WI38 (cell line): ENCODE measurements at regions not wholly inside any gene's neighbourhood (a gene's known extent, or its start where the extent isn't known, plus 50 kb on each side); places are given as distances from the start of the nearest gene placed in this dataset.

Source experiments
- H3K4me3 ChIP-seq: 2 replicates; pipeline ENCODE4 v1.5.1; 2011; ENCODE audit warnings: low read depth, mild to moderate bottlenecking, control low read depth, low read length
- CTCF ChIP-seq: IDR thresholded peaks from 2 replicates; pipeline ENCODE4 v1.5.1; 2012; ENCODE audit warnings: low read depth, mild to moderate bottlenecking, control low read depth, low read length

GRCh38 chr7:152492952-152493351 is 57.1 kb upstream of the KMT2C start:
- no peak for TF ChIP-seq CTCF
- H3K4me3 ChIP-seq: no peak overlapping the region

- no peak for TF ChIP-seq CTCF
- no peak overlapping the region for H3K4me3 ChIP-seq
Measured at GRCh38 chr7:152489044-152489443, 53.2 kb upstream of the KMT2C start.

- H3K4me3 ChIP-seq: no peak overlapping the region
- TF ChIP-seq CTCF: no peak
Measured at GRCh38 chr7:152486968-152487367, 51.2 kb upstream of the KMT2C start.

GRCh38 chr7:152485826-152486225 is 50.0 kb upstream of the KMT2C start:
- no peak overlapping the region for H3K4me3 ChIP-seq
- no peak for TF ChIP-seq CTCF
